Transverse colon (tissue), 4 donors: ENCODE measurements at regions not wholly inside any gene's neighbourhood (a gene's known extent, or its start where the extent isn't known, plus 50 kb on each side); places are given as distances from the start of the nearest gene placed in this dataset.

Source experiments
- CTCF ChIP-seq, 5 experiments: fragments of 200-600 bp in 3 of 5; fragments of 450-650 bp in 2 of 5; sonication (generic) in 3 of 5; IDR thresholded peaks; 1 replicate in 2 of 5; 2 replicates in 3 of 5; pipeline ENCODE4 v1.5.1; 2016 to 2017; ENCODE audit warnings: antibody characterized with exemption in 5 of 5, inconsistent platforms in 3 of 5, mild to moderate bottlenecking in 2 of 5, moderate library complexity in 1 of 5
- POLR2A ChIP-seq: fragments of 450-650 bp; IDR thresholded peaks from one replicate; pipeline ENCODE4 v1.6.1; 2016; ENCODE audit warnings: antibody characterized with exemption, mild to moderate bottlenecking, moderate library complexity
- POLR2AphosphoS5 ChIP-seq, 3 donors: sonication (generic); formaldehyde crosslinking; IDR thresholded peaks; one replicate each; pipeline ENCODE4 v1.6.1; 2016; ENCODE audit warnings: antibody characterized with exemption in 3 of 3

- TF ChIP-seq CTCF (IDR thresholded peaks at IDR 0.05) (no peak), POLR2A (no peak), POLR2AphosphoS5 (IDR thresholded peaks at IDR 0.05) (no peak)
Measured at GRCh38 chr7:84906889-84907288, 280.0 kb downstream of the SEMA3D start.
